ENCODE measurements at regions not wholly inside any gene's neighbourhood (a gene's known extent, or its start where the extent isn't known, plus 50 kb on each side); places are given as distances from the start of the nearest gene placed in this dataset.

- no peak for ATAC-seq
- TF ChIP-seq ZNF565 (CRISPR knock-in tag; conservative IDR thresholded peaks at IDR 0.05; ENCODE audit: low read depth) = no peak
- no peak for TF ChIP-seq ZFP3 (CRISPR knock-in tag; IDR thresholded peaks at IDR 0.05)
- TF ChIP-seq, protein P1, sequence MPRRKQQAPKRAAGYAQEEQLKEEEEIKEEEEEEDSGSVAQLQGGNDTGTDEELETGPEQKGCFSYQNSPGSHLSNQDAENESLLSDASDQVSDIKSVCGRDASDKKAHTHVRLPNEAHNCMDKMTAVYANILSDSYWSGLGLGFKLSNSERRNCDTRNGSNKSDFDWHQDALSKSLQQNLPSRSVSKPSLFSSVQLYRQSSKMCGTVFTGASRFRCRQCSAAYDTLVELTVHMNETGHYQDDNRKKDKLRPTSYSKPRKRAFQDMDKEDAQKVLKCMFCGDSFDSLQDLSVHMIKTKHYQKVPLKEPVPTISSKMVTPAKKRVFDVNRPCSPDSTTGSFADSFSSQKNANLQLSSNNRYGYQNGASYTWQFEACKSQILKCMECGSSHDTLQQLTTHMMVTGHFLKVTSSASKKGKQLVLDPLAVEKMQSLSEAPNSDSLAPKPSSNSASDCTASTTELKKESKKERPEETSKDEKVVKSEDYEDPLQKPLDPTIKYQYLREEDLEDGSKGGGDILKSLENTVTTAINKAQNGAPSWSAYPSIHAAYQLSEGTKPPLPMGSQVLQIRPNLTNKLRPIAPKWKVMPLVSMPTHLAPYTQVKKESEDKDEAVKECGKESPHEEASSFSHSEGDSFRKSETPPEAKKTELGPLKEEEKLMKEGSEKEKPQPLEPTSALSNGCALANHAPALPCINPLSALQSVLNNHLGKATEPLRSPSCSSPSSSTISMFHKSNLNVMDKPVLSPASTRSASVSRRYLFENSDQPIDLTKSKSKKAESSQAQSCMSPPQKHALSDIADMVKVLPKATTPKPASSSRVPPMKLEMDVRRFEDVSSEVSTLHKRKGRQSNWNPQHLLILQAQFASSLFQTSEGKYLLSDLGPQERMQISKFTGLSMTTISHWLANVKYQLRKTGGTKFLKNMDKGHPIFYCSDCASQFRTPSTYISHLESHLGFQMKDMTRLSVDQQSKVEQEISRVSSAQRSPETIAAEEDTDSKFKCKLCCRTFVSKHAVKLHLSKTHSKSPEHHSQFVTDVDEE (CRISPR knock-in tag; IDR thresholded peaks at IDR 0.05) = no peak
- no peak for TF ChIP-seq RARB (CRISPR knock-in tag; IDR thresholded peaks at IDR 0.05)
- no peak for TF ChIP-seq CSDC2 (CRISPR knock-in tag; IDR thresholded peaks at IDR 0.05)
- TF ChIP-seq GLIS3 (CRISPR knock-in tag; IDR thresholded peaks at IDR 0.05) = no peak
- no peak for TF ChIP-seq BACH2 (CRISPR knock-in tag; IDR thresholded peaks at IDR 0.05; ENCODE audit: borderline replicate concordance)
- no peak for TF ChIP-seq PPARA (CRISPR knock-in tag; IDR thresholded peaks at IDR 0.05; ENCODE audit: borderline replicate concordance)
- no peak for TF ChIP-seq ZFP30 (CRISPR knock-in tag; IDR thresholded peaks at IDR 0.05)
- TF ChIP-seq CREB5 (CRISPR knock-in tag; IDR thresholded peaks at IDR 0.05; ENCODE audit: low read depth) = no peak
- no peak for TF ChIP-seq TOX (CRISPR knock-in tag; IDR thresholded peaks at IDR 0.05; ENCODE audit: borderline replicate concordance)
- no peak for TF ChIP-seq ARNTL (CRISPR knock-in tag; IDR thresholded peaks at IDR 0.05; ENCODE audit: borderline replicate concordance, low read depth)
- no peak for TF ChIP-seq SNAI2 (CRISPR knock-in tag; IDR thresholded peaks at IDR 0.05)
- TF ChIP-seq, protein P2, sequence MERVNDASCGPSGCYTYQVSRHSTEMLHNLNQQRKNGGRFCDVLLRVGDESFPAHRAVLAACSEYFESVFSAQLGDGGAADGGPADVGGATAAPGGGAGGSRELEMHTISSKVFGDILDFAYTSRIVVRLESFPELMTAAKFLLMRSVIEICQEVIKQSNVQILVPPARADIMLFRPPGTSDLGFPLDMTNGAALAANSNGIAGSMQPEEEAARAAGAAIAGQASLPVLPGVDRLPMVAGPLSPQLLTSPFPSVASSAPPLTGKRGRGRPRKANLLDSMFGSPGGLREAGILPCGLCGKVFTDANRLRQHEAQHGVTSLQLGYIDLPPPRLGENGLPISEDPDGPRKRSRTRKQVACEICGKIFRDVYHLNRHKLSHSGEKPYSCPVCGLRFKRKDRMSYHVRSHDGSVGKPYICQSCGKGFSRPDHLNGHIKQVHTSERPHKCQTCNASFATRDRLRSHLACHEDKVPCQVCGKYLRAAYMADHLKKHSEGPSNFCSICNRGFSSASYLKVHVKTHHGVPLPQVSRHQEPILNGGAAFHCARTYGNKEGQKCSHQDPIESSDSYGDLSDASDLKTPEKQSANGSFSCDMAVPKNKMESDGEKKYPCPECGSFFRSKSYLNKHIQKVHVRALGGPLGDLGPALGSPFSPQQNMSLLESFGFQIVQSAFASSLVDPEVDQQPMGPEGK (CRISPR knock-in tag; IDR thresholded peaks at IDR 0.05; ENCODE audit: borderline replicate concordance) = no peak
- no peak for TF ChIP-seq ESRRG (CRISPR knock-in tag; IDR thresholded peaks at IDR 0.05)
- no peak for TF ChIP-seq TCF4 (CRISPR knock-in tag; IDR thresholded peaks at IDR 0.05; ENCODE audit: borderline replicate concordance)
Observed at GRCh38 chr7:12747687-12748306, 60.4 kb downstream of the ARL4A start.

DNA sequence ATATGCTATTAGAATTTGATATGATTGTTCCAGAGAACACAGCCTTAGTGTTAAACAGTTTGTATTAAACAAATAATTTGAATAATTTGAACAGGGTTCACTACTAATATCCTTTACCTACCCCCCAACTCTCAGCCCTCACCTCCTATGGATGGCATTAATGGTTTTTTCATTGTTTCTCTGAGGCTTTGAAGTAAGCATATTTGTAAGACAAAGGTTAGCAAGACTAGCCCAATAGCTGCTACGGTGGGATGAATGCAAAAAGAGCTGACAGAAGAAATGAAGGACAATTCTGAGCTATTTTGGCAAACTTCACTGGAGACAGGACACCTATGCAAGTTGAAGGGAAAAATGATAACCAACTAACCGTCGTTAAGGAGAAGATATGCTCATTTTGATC, 61.6 kb downstream of the ARL4A start:
- no peak for TF ChIP-seq CSDC2 (CRISPR knock-in tag; IDR thresholded peaks at IDR 0.05)
- TF ChIP-seq ARNTL (CRISPR knock-in tag; IDR thresholded peaks at IDR 0.05; ENCODE audit: borderline replicate concordance, low read depth) = no peak
- TF ChIP-seq ISL1 (CRISPR knock-in tag; IDR thresholded peaks at IDR 0.05) = no peak
- no peak for ATAC-seq

- no peak for ATAC-seq
Observed at GRCh38 chr7:12749746-12750145, 62.3 kb downstream of the ARL4A start.

More at GRCh38 chr7:12749746-12750145, 62.3 kb downstream of the ARL4A start:
- TF ChIP-seq ISL1 (CRISPR knock-in tag; IDR thresholded peaks at IDR 0.05) (no peak), POU6F1 (CRISPR knock-in tag; IDR thresholded peaks at IDR 0.05; ENCODE audit: borderline replicate concordance, low read depth) (no peak), ZNF8 (CRISPR knock-in tag; IDR thresholded peaks at IDR 0.05) (no peak), ZFP30 (CRISPR knock-in tag; IDR thresholded peaks at IDR 0.05) (no peak), CREB5 (CRISPR knock-in tag; IDR thresholded peaks at IDR 0.05; ENCODE audit: low read depth) (no peak), ARNTL (CRISPR knock-in tag; IDR thresholded peaks at IDR 0.05; ENCODE audit: borderline replicate concordance, low read depth) (no peak), ZFP3 (CRISPR knock-in tag; IDR thresholded peaks at IDR 0.05) (no peak), PPARA (CRISPR knock-in tag; IDR thresholded peaks at IDR 0.05; ENCODE audit: borderline replicate concordance) (no peak), BACH2 (CRISPR knock-in tag; IDR thresholded peaks at IDR 0.05; ENCODE audit: borderline replicate concordance) (no peak), RARB (CRISPR knock-in tag; IDR thresholded peaks at IDR 0.05) (no peak), TCF4 (CRISPR knock-in tag; IDR thresholded peaks at IDR 0.05; ENCODE audit: borderline replicate concordance) (no peak), ESRRG (CRISPR knock-in tag; IDR thresholded peaks at IDR 0.05) (no peak), ZC3H10 (CRISPR knock-in tag; IDR thresholded peaks at IDR 0.05) (no peak), ZNF565 (CRISPR knock-in tag; conservative IDR thresholded peaks at IDR 0.05; ENCODE audit: low read depth) (no peak), GLIS3 (CRISPR knock-in tag; IDR thresholded peaks at IDR 0.05) (no peak)
- TF ChIP-seq, protein P3, sequence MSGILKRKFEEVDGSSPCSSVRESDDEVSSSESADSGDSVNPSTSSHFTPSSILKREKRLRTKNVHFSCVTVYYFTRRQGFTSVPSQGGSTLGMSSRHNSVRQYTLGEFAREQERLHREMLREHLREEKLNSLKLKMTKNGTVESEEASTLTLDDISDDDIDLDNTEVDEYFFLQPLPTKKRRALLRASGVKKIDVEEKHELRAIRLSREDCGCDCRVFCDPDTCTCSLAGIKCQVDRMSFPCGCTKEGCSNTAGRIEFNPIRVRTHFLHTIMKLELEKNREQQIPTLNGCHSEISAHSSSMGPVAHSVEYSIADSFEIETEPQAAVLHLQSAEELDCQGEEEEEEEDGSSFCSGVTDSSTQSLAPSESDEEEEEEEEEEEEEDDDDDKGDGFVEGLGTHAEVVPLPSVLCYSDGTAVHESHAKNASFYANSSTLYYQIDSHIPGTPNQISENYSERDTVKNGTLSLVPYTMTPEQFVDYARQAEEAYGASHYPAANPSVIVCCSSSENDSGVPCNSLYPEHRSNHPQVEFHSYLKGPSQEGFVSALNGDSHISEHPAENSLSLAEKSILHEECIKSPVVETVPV (CRISPR knock-in tag; IDR thresholded peaks at IDR 0.05) = no peak
- TF ChIP-seq, protein P1 (CRISPR knock-in tag; IDR thresholded peaks at IDR 0.05) = no peak

Measured in SK-N-SH treated with all-trans-retinoic acid at 6 μM for 48 hours (cell line).